ENCODE measurements at regions not wholly inside any gene's neighbourhood (a gene's known extent, or its start where the extent isn't known, plus 50 kb on each side); places are given as distances from the start of the nearest gene placed in this dataset.

GRCh38 chr2:8072907-8073306, 608.9 kb upstream of the ID2 start:
- TF ChIP-seq EZH2 (IDR thresholded peaks at IDR 0.05; ENCODE audit: insufficient read depth, poor library complexity, severe bottlenecking) (no peak), EZH2phosphoT487 (IDR thresholded peaks at IDR 0.05; ENCODE audit: insufficient read depth, low read depth) (no peak)

Data from GM23248 (cell line).